ENCODE measurements at regions not wholly inside any gene's neighbourhood (a gene's known extent, or its start where the extent isn't known, plus 50 kb on each side); places are given as distances from the start of the nearest gene placed in this dataset.
"Not testable (repeated sequence)": the region's sequence is repeated elsewhere in the genome, so short reads cannot be mapped to it uniquely, and the experiment has no call there.

- DNase-seq (ENCODE audit: low spot score), result no peak
Measured at GRCh38 chr3:181921220-181921619, 209.5 kb downstream of the SOX2 start.

DNA sequence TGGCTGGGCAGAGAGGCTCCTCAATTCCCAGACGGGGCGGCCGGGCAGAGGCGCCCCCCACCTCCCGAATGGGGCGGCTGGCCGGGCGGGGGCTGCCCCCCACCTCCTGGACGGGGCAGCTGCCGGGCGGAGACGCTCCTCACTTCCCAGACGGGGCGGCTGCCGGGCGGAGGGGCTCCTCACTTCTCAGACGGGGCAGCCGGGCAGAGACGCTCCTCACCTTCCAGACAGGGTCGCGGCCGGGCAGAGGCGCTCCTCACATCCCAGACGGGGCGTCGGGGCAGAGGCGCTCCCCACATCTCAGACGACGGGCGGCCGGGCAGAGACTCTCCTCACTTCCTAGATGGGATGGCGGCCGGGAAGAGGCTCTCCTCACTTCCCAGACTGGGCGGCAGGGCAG is 214.1 kb downstream of the SOX2 start:
- not testable (repeated sequence) for DNase-seq (ENCODE audit: low spot score)

GRCh38 chr3:181929501-181929900 is 217.8 kb downstream of the SOX2 start:
- DNase-seq (ENCODE audit: low spot score), result no peak

DNA sequence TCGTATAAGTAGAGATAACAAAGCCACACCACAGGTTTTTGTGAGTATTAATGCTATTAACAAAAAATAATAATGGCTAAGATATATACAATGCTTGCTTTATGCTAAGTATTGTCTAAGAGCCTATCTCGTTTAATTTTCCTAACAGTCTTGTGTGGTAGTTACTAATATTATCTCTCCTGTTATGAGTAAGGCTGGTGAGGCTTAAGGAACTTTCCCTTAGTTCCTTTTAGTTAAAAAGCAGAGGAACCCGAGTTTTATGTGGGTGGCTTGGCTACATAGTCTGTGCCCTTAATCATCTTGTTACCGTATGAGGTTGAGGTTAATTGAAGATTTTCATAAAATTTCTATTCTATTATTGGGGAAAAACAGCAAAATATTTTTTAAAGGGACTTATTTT is 218.4 kb downstream of the SOX2 start:
- DNase-seq (ENCODE audit: low spot score), result no peak

GRCh38 chr3:181932039-181932438 is 220.3 kb downstream of the SOX2 start:
- DNase-seq (ENCODE audit: low spot score), result no peak

DNA sequence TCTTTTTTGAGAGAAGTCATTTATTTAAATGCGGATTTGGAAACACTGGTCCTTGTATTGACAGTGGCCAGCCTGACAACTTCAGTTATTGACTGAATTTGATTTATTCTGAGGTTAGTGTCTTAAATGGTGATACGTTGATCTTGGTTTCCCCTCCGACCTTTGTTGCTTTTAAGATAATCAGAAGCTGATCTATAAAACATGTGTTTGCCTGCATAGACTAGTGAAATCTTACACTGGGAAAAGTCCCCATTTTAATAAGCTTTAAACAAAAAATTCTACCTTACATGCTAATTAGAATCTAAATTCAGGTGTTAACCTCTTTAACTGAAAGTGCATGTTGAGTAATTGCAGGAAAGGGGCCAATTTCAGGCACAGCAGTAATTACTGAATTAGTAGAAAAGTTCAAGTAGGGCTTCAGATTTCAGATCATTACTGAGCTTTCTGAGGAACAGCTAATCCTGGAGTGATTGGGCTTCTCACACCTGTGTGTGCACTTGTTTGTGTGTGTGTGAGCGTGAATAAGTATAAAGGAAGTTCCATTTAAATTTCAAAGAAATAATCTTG is 221.4 kb downstream of the SOX2 start:
- DNase-seq (ENCODE audit: low spot score), result no peak

DNA sequence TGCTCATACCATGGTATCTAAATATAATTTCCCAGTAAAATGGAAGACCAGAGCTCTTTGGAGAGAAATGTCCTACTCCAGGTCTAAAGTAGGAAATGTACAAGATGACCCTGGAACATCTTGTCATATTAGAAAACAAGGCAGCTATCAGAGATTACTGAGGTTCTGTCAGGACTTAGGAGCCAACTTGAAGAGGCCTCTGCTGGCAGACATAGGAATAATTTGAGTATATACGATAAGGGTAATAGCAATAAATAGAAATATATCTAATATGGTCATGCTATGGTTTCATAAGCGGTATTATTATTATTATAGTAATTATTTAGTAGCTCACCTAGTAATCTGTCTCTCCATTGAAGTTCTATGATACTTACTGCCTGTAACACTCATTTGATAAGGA is 224.2 kb downstream of the SOX2 start:
- DNase-seq (ENCODE audit: low spot score), result no peak

DNA sequence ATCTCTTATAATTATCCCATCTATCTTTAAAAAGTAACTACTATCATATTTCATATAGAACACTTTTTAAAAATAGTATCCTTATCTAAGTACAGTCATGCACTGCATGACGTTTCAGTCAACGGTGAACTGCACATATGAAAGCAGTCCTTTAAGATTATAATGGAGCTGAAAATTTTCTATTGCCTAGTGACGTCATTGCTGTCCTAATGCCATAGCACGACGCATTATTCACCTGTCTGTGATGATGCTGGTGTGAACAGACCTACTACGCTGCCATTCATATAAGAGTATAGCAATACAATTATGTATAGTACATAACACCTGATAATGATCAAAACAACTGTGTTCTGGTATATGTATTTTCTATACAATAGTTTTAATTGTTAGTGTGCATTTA is 225.0 kb downstream of the SOX2 start:
- no peak for DNase-seq (ENCODE audit: low spot score)

DNA sequence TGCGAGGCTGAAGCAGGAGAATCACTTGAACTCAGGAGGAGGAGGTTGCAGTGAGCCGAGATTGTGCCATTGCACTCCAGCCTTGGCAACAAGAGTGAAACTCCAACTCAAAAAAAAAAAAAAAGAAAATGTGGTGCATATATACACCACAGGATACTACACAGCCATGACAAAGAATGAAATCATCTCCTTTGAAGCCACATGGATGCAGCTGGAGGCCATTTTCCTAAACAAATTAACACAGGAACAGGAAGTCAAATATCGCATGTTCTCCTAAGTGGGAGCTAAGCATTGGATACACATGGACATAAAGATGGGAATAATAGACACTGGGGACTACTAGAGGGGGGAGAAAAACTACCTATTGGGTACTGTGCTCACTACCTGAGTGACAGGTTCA is 226.9 kb downstream of the SOX2 start:
- not testable (repeated sequence) for DNase-seq (ENCODE audit: low spot score)

DNA sequence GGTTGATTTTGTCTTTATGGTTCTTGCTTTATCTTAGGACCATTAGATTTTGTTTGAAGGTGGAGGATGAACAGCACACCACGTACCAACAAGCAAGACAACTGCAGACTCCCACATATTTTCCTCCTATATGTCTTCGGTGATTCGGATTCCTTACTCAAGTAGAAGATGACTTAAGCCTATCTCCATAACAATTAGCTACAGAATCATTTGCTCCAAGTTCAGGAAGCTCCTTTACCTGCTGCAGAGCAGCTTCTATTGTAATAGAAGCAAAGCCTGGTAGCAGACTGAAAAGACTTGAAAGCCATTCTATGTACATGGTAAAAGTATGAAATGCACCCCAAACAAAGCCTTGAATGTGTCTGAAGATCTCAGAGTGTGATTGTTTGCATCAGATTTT is 229.0 kb downstream of the SOX2 start:
- no peak for DNase-seq (ENCODE audit: low spot score)

DNA sequence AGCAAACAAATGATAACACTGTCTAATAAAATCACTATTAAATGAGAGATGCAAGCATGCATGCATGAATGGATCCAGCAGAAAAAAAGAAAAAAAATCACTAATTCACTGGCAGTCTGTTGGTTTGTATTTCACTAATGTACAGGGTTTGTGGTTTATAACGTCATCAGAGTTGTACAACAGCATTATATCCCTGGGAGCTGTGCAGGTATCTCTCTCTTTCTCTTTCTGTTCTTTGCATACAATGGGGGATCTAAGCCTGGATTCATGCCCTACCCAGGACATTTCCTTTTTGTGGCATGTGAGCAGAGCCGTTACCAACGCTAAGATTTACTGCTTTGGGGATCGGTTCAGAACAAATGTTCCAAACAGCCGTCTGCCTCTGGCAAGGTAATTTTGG is 229.5 kb downstream of the SOX2 start:
- DNase-seq (ENCODE audit: low spot score), result no peak

- DNase-seq (ENCODE audit: low spot score), result no peak
Measured at GRCh38 chr3:181943285-181943684, 231.6 kb downstream of the SOX2 start.

GRCh38 chr3:181947606-181948005 is 235.9 kb downstream of the SOX2 start:
- DNase-seq (ENCODE audit: low spot score), result no peak

DNA sequence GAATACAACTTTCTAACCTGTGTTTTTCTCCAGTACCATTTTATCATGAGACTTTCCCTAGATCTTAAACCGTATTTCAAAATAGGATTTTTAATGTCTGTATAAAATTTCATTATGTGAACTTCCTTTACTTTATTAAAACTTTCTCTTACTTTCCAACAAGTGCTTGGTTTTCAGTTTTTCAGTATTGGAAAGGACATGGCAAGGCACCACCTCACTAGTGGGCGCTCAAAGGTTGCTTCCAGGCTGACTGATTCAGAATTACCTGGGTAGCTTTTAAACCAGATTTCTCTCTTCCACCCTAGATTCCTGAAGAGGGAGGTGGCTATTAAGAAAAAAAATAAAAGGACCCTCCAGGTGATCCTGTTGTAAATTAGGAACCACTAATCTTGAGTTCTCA is 236.6 kb downstream of the SOX2 start:
- no peak for DNase-seq (ENCODE audit: low spot score)

GRCh38 chr3:181952221-181952620 is 240.5 kb downstream of the SOX2 start:
- no peak for DNase-seq (ENCODE audit: low spot score)

DNA sequence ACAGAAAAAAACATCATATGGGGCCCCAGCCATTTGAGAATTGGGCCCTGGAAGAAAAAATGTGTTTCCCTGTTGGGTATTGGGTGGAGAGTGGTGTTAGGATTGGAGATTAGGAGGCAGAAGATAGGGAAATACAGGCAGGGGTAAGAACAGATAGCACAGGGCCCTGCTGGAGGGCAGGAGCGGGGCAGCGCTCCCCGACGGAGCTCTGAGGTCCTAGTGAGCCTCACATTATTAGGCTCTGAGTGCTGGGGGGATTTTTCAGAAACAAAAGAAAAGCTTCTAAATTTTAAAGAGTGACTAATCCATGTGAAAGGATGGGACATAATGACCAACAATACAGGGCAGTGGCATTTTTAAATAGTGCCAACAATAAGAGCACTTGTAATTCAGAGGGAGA is 241.2 kb downstream of the SOX2 start:
- DNase-seq (ENCODE audit: low spot score), result no peak

DNA sequence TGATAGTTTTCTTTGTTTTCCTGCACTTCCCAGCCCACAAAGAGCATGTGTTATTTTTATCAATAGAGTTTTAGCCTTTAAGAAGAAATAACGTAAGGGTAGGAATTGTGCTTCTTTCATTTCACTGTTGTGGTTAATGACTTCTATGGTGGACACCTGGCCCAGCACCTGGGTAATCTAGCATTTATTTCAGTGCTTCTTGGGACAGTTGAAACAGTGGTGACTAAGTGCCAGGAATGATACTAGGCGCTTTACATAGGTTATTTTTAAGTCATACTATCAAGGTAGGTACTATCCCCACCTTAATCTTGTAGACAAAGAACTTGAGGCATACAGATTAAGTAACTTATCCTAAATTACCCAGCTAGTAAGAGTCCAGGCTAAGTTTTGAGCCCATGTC is 243.8 kb downstream of the SOX2 start:
- no peak for DNase-seq (ENCODE audit: low spot score)

- DNase-seq (ENCODE audit: low spot score), result no peak
Measured at GRCh38 chr3:181956122-181956521, 244.4 kb downstream of the SOX2 start.

DNA sequence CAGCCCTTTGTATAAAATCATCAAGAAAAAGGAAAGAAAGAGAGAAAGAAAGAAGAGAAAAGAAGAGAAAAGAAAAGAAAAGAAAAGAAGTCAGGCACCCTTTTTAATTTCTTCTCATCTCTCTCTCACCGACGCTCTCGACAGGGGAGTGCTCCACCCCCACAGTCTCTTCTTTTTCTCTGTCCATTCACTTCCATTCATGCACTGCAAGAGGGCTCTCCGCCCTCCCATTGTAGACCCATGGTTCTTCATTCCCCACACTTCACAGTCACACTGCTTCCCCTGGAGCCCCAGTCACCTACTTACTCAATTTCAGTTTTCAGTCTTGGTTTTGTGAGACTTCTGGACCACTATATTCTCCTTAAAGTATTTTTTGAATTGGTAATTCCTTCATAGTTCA is 254.7 kb downstream of the SOX2 start:
- no peak for DNase-seq (ENCODE audit: low spot score)

- no peak for DNase-seq (ENCODE audit: low spot score)
Measured at GRCh38 chr3:181969925-181970324, 258.2 kb downstream of the SOX2 start.

DNA sequence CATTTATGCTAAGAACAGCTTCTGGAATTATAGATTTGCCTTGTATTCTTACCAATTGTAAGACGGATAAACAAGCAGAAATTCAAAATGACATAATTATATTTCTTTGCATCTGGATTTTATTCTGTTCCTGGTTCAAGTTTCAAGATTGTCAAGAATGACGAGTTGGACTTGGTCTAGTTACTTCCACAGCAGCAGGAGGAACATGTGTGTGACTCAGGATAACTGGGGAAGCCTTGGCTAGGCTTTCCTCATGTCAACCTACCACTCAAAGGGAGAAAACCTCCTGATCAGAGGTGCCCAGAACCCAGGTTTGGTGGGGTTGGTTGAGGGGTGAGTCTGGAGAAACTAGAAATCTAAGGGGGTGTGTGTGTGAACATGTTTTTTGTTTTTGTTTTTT is 259.7 kb downstream of the SOX2 start:
- DNase-seq (ENCODE audit: low spot score), result no peak

DNA sequence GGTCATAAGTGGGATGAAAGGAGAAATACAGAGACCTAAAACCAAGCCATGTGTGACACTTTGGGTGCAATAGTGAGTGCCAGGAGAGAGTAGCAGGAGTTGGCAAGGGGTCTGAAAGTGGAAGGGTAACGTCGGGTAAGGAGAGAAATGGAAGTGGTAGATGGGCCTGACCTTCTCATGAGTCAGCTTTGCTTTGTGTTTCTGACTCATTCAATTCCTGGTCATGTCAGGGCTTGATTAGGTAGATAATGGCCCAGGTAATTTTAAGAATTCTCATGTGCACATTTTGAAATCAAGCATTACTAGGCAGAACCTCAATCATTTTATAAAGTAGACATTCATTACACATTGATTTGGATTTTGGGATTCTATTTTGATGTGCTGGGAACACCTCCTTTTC is 262.5 kb downstream of the SOX2 start:
- no peak for DNase-seq (ENCODE audit: low spot score)

- DNase-seq (ENCODE audit: low spot score), result no peak
Measured at GRCh38 chr3:181976526-181976925, 264.8 kb downstream of the SOX2 start.

GRCh38 chr3:181985386-181985785 is 273.7 kb downstream of the SOX2 start:
- DNase-seq (ENCODE audit: low spot score), result no peak

GRCh38 chr3:181987736-181988135 is 276.0 kb downstream of the SOX2 start:
- DNase-seq (ENCODE audit: low spot score), result no peak
